Activated T-helper 2 cell treated with anti-CD3 and anti-CD28 coated beads, Interferon-gamma antibody, Interleukin-2, Interleukin-4, amounts not matched to agents 10 μg/mL and 5 μg/mL and 100 μg/mL, durations not matched to agents 14 hours and 24 hours and 36 hours (primary cell): ENCODE measurements at regions not wholly inside any gene's neighbourhood (a gene's known extent, or its start where the extent isn't known, plus 50 kb on each side); places are given as distances from the start of the nearest gene placed in this dataset.

Source experiments
- DNase-seq: peaks from one replicate; pipeline ENCODE4 v3.0.0; 2021; ENCODE audit warnings: low spot score
- H3K27ac Mint-ChIP-seq: one replicate; pipeline ENCODE4 v1.8.0; 2021; ENCODE audit warnings: mixed read lengths
- H3K27me3 Mint-ChIP-seq: one replicate; pipeline ENCODE4 v1.8.0; 2021; ENCODE audit warnings: low read depth, mixed read lengths
- H3K36me3 Mint-ChIP-seq: one replicate; pipeline ENCODE4 v1.8.0; 2021; ENCODE audit warnings: low read depth, mixed read lengths
- H3K4me1 Mint-ChIP-seq: one replicate; pipeline ENCODE4 v1.8.0; 2021; ENCODE audit warnings: low read depth, mixed read lengths
- H3K4me3 Mint-ChIP-seq: one replicate; pipeline ENCODE4 v1.8.0; 2021; ENCODE audit warnings: low read depth, mild to moderate bottlenecking, moderate library complexity, mixed read lengths
- H3K9me3 Mint-ChIP-seq: one replicate; pipeline ENCODE4 v1.8.0; 2021; ENCODE audit warnings: mixed read lengths
- intact Hi-C: fragments of 100-400 bp; cut with micrococcal nuclease; formaldehyde crosslinking; loops from one replicate; pipeline ENCODE4 v1.15.1; 2023

DNA sequence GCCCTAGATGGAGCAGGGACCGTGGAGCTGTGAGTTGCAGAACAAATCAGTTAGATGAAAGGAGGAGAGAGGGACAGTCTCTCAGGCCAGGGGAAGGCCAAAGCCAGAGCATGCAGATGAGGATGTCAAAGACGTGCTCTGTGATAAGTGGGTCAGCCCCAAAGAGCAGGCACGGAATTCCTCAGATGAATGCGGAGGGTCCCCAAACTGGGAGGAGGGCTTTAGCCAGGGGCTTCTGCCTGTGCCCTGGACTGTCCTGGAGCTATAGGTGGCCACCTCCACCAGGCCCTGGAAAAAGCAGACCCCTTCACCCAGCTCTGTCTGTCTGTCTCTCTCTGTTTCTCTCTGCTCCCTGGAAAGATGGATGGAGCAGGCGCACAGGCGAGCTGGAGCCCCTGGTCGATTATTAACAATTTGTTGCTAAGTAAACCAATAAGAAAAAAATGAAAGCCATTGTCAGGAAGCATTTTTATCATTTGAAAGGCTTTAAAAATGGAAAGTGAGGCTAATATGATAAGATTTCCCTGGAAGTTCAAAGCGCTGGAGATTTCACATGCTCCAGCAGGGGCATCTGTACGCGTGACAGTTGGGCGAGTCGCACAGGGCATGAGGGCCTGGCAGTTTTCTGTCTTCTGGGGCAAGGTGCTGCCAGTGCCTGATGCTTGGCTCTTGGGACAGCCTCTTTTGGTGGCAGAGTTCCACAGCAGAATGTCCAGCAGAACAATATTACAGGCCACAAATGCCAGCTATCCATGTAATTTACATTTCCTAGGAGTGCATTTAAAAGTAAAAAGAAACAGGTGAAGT is 241.0 kb downstream of the GLI2 start:
- H3K9me3 Mint-ChIP-seq: no peaks in the 10 kb centered on the region
- no peaks in the 10 kb centered on the region for H3K4me1 Mint-ChIP-seq
- no peak for DNase-seq
- no peaks in the 10 kb centered on the region for H3K36me3 Mint-ChIP-seq
- H3K27me3 Mint-ChIP-seq: no peaks in the 10 kb centered on the region
- H3K27ac Mint-ChIP-seq: no peak overlapping the region
- no peak overlapping the region for H3K4me3 Mint-ChIP-seq
- intact Hi-C loops: no loop called here

DNA sequence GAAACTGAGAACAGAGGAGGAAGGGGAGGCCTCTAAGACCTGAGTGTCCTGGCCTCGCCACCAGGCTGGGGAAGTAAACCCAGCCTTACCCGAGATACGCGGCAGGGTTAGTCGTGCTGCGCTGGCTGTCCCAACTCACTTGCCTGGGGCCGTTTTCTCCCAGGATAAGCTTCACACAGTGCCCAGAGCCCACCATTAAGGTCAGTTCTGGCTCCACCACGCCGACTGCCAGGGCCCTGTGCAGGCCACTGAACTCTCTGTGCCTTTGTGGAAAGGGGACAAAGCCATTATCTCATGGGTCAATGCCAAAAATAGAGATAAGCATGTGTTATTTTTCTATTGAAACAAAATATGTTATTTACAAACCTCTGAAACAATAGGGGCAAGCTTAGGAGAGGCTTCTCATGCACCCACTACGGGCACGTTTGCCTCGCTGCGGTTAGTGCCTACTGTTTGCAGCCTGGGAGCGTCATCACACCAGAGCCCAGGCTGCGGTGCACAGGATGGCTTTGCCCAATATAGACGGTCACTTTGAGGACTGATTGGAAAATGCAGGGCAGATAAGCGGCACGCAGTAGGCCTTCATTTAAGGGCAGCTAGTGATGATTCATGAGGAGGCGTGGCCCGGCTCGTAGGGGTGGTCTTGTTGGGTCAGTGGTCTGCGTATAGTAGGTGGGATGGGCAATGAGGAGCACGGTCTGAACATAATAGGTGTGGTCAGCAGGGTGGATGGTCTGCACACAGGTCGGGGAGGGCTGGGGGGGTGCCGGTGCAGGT is 242.1 kb downstream of the GLI2 start:
- intact Hi-C loops: no loop called here
- no peaks in the 10 kb centered on the region for H3K27me3 Mint-ChIP-seq
- no peak overlapping the region for H3K27ac Mint-ChIP-seq
- H3K9me3 Mint-ChIP-seq: no peaks in the 10 kb centered on the region
- no peaks in the 10 kb centered on the region for H3K4me1 Mint-ChIP-seq
- no peaks in the 10 kb centered on the region for H3K36me3 Mint-ChIP-seq
- no peak overlapping the region for H3K4me3 Mint-ChIP-seq
- no peak for DNase-seq

DNA sequence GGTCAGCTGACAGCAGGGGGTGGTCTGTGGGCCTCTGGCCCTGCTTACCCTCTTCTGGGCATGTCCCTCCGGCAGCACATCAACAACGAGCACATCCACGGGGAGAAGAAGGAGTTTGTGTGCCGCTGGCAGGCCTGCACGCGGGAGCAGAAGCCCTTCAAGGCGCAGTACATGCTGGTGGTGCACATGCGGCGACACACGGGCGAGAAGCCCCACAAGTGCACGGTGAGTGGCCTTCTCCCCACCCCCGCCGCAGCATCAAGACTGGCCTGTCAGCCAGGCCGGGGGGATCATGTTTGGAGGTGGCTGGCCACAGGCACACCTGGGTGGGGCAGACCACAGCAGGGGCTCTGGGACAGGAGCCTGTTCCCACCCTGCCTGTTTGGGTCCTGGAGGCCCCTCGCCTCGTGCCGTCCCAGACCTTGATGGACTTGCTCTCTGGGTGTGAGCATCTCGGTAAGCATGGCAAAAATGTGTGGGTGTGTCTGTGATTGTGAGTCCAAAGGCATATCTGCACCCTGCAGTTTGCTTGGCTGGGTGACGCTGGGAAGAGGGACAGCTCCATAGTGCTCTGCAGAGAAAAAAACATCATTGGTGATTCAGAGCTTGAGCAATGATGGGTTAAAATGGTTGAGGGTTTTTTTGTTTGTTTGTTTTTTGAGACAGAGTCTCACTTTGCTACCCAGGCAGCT is 242.8 kb downstream of the GLI2 start:
- DNase-seq: no peak
- no peak overlapping the region for H3K4me3 Mint-ChIP-seq
- H3K4me1 Mint-ChIP-seq: no peaks in the 10 kb centered on the region
- no peaks in the 10 kb centered on the region for H3K27me3 Mint-ChIP-seq
- H3K27ac Mint-ChIP-seq: no peak overlapping the region
- no peaks in the 10 kb centered on the region for H3K9me3 Mint-ChIP-seq
- no peaks in the 10 kb centered on the region for H3K36me3 Mint-ChIP-seq
- intact Hi-C loops: no loop called here

DNA sequence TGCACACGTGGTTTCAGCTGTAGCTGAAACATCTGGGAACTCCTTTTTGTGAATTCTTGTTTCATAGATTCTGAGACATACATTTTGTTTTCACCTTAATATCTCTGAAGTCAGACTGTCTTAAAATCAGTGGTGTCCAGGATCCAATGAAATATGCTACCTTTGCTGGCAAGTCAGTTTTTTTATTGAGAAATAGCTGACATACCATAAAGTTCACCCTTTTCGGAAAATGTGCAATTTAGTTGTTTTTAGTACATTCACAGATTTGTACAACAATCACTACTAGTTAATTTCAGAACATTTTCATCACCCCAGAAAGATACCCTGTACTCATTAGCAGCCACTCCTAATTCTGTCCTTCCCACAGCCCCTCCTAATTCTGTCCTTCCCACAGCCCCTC is 243.7 kb downstream of the GLI2 start:
- H3K4me3 Mint-ChIP-seq: no peak overlapping the region
- intact Hi-C loops: no loop called here
- H3K36me3 Mint-ChIP-seq: no peaks in the 10 kb centered on the region
- no peaks in the 10 kb centered on the region for H3K27me3 Mint-ChIP-seq
- H3K9me3 Mint-ChIP-seq: no peaks in the 10 kb centered on the region
- H3K27ac Mint-ChIP-seq: no peak overlapping the region
- no peak for DNase-seq
- no peaks in the 10 kb centered on the region for H3K4me1 Mint-ChIP-seq

DNA sequence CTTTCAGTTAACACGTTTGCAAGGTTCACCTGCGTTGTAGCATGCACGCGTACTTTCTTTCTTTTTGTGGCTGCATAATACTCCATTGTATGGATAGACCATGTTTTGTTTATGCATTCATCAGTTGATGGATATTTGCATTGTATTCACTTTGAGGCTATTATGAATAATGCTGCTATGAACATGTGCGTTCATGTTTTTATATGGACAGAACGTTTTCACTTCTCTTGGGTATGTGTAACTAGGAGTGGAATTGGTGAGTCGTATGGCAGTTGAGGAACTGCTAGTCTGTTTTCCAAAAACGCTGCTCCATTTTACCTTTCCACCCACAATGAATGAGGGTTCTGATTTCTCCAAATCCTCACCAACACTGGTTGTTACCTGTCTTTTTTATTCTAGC is 244.3 kb downstream of the GLI2 start:
- H3K36me3 Mint-ChIP-seq: no peaks in the 10 kb centered on the region
- no peak overlapping the region for H3K27ac Mint-ChIP-seq
- H3K4me1 Mint-ChIP-seq: no peaks in the 10 kb centered on the region
- intact Hi-C loops: no loop called here
- H3K4me3 Mint-ChIP-seq: no peak overlapping the region
- H3K9me3 Mint-ChIP-seq: no peaks in the 10 kb centered on the region
- H3K27me3 Mint-ChIP-seq: no peaks in the 10 kb centered on the region
- no peak for DNase-seq

DNA sequence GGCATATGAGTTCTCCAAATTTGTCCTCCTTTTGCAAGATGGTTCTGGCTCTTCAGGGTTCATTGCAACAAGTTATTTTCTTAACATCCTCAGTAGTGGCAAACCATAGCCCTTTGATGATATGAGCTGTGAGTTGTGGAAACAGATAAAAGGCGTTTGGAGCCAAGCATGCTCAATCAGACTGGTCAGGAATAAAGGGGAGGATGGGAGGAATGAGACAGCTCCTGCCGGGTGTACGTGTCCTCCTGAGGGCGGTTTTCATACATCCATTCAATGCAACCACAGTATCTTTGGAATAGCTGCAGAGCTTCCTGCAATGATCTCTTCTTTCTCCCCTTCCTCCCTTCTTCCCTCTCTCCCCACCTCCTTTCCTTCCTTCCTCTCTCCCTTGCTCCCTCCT is 245.8 kb downstream of the GLI2 start:
- no peaks in the 10 kb centered on the region for H3K4me1 Mint-ChIP-seq
- H3K27ac Mint-ChIP-seq: no peak overlapping the region
- no peak for DNase-seq
- intact Hi-C loops: no loop called here
- H3K4me3 Mint-ChIP-seq: no peak overlapping the region
- no peaks in the 10 kb centered on the region for H3K27me3 Mint-ChIP-seq
- no peaks in the 10 kb centered on the region for H3K9me3 Mint-ChIP-seq
- no peaks in the 10 kb centered on the region for H3K36me3 Mint-ChIP-seq

DNA sequence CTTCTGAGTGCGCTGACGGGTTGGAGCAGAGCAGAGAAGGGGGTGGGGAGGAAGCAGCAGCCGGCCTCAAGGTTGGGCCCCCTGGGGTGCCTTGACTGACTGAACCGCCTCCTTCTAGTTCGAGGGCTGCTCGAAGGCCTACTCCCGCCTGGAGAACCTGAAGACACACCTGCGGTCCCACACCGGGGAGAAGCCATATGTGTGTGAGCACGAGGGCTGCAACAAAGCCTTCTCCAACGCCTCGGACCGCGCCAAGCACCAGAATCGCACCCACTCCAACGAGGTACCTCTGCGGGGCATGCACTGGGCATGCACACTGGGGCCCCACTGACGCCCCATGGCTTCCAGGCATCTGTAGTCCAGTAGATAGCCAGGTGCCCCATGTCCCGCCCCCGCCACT is 246.9 kb downstream of the GLI2 start:
- intact Hi-C loops: no loop called here
- Mint-ChIP-seq H3K9me3 (no peaks in the 10 kb centered on the region), H3K4me1 (no peaks in the 10 kb centered on the region), H3K27ac (no peak overlapping the region), H3K36me3 (no peaks in the 10 kb centered on the region), H3K4me3 (no peak overlapping the region), H3K27me3 (no peaks in the 10 kb centered on the region)
- no peak for DNase-seq

DNA sequence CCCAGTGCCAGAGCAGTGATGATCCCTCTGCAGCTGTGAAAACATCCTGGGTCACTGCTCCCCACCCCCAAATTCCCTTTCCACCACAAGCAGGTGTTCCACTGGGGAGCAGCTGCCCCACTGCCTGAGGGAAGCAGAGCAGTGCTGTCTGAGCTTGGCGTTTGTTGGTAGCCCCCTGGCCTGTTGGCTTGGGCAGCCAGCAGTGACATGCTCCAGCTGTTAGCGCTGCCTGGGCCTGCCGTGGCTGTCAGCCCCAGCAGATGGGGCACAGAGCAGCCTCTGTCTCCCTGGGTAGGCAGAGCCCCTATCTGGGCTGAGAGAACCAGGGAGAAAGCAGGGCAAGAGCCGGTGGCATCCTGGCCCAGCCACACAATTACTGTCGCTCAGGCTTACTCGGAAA is 247.7 kb downstream of the GLI2 start:
- Mint-ChIP-seq H3K27me3 (no peaks in the 10 kb centered on the region), H3K4me1 (no peaks in the 10 kb centered on the region), H3K9me3 (no peaks in the 10 kb centered on the region), H3K27ac (no peak overlapping the region), H3K4me3 (no peak overlapping the region), H3K36me3 (no peaks in the 10 kb centered on the region)
- intact Hi-C loops: no loop called here
- DNase-seq: no peak

DNA sequence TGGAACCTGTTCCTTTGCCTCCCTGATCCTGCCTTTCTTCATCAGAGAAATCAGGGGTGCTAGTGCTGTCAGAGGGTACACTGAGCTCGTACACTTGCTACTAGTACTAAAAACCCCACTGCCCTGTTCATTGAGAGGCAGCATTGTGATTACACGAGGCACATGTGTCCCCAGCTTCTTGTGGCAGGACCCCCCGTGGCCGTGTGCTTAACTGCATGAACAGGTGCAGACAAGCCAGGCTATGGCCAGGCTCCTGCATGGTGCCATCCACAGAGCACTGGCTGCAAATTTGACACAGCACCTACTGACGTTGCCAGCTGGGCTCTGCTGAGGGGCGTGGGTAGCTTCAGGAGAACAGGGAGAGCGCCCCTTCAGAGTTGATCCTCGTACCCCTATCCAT is 248.4 kb downstream of the GLI2 start:
- Mint-ChIP-seq H3K36me3 (no peaks in the 10 kb centered on the region), H3K27me3 (no peaks in the 10 kb centered on the region), H3K4me1 (no peaks in the 10 kb centered on the region), H3K4me3 (no peak overlapping the region), H3K9me3 (no peaks in the 10 kb centered on the region), H3K27ac (no peak overlapping the region)
- intact Hi-C loops: no loop called here
- DNase-seq: no peak

DNA sequence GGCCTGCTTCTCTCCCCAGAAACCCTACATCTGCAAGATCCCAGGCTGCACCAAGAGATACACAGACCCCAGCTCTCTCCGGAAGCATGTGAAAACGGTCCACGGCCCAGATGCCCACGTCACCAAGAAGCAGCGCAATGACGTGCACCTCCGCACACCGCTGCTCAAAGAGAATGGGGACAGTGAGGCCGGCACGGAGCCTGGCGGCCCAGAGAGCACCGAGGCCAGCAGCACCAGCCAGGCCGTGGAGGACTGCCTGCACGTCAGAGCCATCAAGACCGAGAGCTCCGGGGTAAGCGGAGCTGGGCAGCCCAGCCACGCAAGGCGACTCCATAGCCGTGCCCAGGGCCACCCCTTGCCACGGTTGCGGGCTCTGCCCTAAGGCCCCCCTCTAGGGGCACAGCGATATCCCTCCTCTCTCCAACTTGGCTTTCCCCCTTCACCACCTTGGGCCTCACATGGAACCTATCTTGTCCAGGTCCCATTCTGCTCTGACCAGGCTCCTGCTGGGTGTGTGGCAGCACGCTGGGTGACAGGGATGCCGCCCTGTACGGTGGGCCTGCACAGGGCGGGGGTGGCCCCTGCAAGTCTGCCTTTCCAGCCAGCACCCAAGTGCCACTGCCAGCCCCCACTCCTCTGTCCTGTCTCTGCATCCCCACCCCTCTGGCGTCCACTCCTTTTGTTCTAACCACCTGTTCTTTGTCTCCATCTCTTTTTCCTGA is 248.9 kb downstream of the GLI2 start:
- no peaks in the 10 kb centered on the region for H3K9me3 Mint-ChIP-seq
- H3K4me3 Mint-ChIP-seq: no peak overlapping the region
- no peaks in the 10 kb centered on the region for H3K36me3 Mint-ChIP-seq
- DNase-seq: no peak
- intact Hi-C loops: no loop called here
- H3K27me3 Mint-ChIP-seq: no peaks in the 10 kb centered on the region
- H3K4me1 Mint-ChIP-seq: no peaks in the 10 kb centered on the region
- H3K27ac Mint-ChIP-seq: no peak overlapping the region

DNA sequence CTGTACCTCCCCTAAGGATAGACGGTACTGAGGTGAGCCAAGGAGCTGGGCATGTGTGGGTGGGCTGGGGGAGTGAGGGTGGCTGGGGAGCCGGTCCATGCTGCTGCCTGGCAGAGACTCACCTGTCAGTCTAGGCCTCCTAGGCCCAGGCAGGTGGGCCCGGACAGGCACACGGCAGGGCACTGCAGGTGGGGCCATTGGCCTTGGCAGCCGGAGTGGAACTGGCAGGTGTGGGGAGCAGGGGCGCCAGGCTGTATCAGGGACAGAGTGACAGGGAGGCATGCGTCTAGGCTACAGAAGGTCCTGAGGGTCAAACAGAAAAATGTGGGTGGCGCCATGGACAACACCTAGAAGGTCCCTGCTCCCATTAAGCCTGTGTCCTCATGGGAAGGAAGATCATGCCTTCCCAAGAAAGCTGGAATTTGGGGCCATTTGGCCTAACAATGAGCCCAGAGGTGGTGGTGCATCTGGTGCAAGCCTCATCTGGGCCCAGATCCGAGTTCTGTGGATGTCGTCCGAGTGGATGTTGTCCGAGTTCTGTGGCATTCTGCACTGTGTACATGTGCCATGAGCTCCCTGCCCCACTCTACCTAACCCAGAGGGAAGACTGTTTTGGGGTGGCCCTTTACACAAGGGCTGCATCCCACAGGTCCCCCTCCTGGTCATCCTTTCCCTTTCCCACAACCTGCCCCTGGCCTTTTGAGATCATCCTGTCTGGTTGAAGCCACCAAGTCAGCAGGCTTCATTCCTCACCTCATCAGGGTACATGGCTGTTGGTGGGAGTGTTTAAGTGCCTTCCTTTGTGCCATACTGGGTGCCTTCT is 249.7 kb downstream of the GLI2 start:
- no peak overlapping the region for H3K27ac Mint-ChIP-seq
- H3K36me3 Mint-ChIP-seq: no peaks in the 10 kb centered on the region
- no peaks in the 10 kb centered on the region for H3K9me3 Mint-ChIP-seq
- no peak overlapping the region for H3K4me3 Mint-ChIP-seq
- no peaks in the 10 kb centered on the region for H3K4me1 Mint-ChIP-seq
- intact Hi-C loops: no loop called here
- H3K27me3 Mint-ChIP-seq: no peaks in the 10 kb centered on the region
- DNase-seq: no peak

DNA sequence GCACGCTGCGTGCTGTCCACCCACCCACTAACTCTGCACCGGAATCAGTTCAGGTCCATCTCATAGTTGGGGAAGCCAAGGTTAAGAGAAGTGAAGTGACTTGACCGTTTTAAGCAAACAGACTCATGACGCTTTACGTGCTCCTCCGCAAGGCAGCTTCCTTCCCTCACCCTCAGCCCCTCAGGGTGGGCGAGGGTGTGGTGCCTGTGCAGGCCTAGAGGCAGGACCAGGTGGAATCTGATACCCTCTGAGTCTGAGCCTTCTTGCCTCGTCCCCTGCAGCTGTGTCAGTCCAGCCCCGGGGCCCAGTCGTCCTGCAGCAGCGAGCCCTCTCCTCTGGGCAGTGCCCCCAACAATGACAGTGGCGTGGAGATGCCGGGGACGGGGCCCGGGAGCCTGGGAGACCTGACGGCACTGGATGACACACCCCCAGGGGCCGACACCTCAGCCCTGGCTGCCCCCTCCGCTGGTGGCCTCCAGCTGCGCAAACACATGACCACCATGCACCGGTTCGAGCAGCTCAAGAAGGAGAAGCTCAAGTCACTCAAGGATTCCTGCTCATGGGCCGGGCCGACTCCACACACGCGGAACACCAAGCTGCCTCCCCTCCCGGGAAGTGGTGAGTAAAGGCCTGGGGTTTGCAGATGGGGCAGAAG is 250.5 kb downstream of the GLI2 start:
- Mint-ChIP-seq H3K4me1 (no peaks in the 10 kb centered on the region), H3K27ac (no peak overlapping the region), H3K36me3 (no peaks in the 10 kb centered on the region), H3K27me3 (no peaks in the 10 kb centered on the region), H3K4me3 (no peak overlapping the region), H3K9me3 (no peaks in the 10 kb centered on the region)
- intact Hi-C loops: no loop called here
- no peak for DNase-seq
